ENCODE measurements at regions not wholly inside any gene's neighbourhood (a gene's known extent, or its start where the extent isn't known, plus 50 kb on each side); places are given as distances from the start of the nearest gene placed in this dataset.

- H3K27me3 ChIP-seq (ENCODE audit: insufficient read depth, low read length): peaks cover 44% of the 10 kb centered on the region
- DNase-seq (ENCODE audit: low read depth, low spot score) (no peak), ATAC-seq (no peak)
- no peaks in the 10 kb centered on the region for H4K20me1 ChIP-seq (ENCODE audit: insufficient read depth)
- no peak overlapping the region for H3K9ac ChIP-seq (ENCODE audit: low read length)
- H3K9me3 ChIP-seq (ENCODE audit: control insufficient read depth in 1 of 2, insufficient read depth in 1 of 2, low read depth in 1 of 2, low read length in 2 of 2): no peaks in the 10 kb centered on the region
- no peak overlapping the region for H3K4me3 ChIP-seq (replicated peaks in 1 of 2; ENCODE audit: low read depth in 1 of 2, low read length in 2 of 2)
- ChIA-PET RAD21 (ENCODE audit: low non-redundant PET in 1 of 2, low total read pairs in 2 of 2, uncharacterized antibody in 2 of 2, unreplicated experiment in 2 of 2) (no interaction called here), CTCF (no interaction called here), POLR2A (no interaction called here)
- no peaks in the 10 kb centered on the region for H3K79me2 ChIP-seq (ENCODE audit: insufficient read depth, low read length)
- no peaks in the 10 kb centered on the region for H3K9me2 ChIP-seq (ENCODE audit: insufficient read depth)
- H3K4me1 ChIP-seq (ENCODE audit: control insufficient read depth in 1 of 2, insufficient read depth in 2 of 2, low read length in 2 of 2): no peaks in the 10 kb centered on the region
- no TSS peak for BruUV-seq (replicated peaks)
- TF ChIP-seq MAX (IDR thresholded peaks at IDR 0.05) (no peak), REST (IDR thresholded peaks at IDR 0.05; ENCODE audit: low read depth) (no peak), ZNF274 (IDR thresholded peaks at IDR 0.05; ENCODE audit: low read depth, low read length) (no peak), SRF (IDR thresholded peaks at IDR 0.05; ENCODE audit: low read depth) (no peak), CTCF (IDR thresholded peaks at IDR 0.05 in 2 of 3, conservative IDR thresholded peaks at IDR 0.05 in 1 of 3; ENCODE audit: borderline replicate concordance in 1 of 3, insufficient read depth in 1 of 3, low read depth in 2 of 3, low read length in 2 of 3) (no peak), SP1 (IDR thresholded peaks at IDR 0.05; ENCODE audit: low read depth) (no peak), ATF3 (IDR thresholded peaks at IDR 0.05) (no peak), SIN3A (IDR thresholded peaks at IDR 0.05; ENCODE audit: low read depth) (no peak), POLR2AphosphoS5 (IDR thresholded peaks at IDR 0.05; ENCODE audit: low read depth, low read length) (no peak), CBX3 (IDR thresholded peaks at IDR 0.05; ENCODE audit: low read depth) (no peak), CEBPB (IDR thresholded peaks at IDR 0.05; ENCODE audit: low read depth) (no peak), JUND (IDR thresholded peaks at IDR 0.05) (no peak), EZH2 (IDR thresholded peaks at IDR 0.05) (no peak), YY1 (IDR thresholded peaks at IDR 0.05; ENCODE audit: extremely low read depth, insufficient replicate concordance, low read depth, low read length) (no peak), TCF7L2 (IDR thresholded peaks at IDR 0.05; ENCODE audit: borderline replicate concordance, extremely low read depth, insufficient read depth, insufficient read length) (no peak), ZBTB33 (IDR thresholded peaks at IDR 0.05; ENCODE audit: extremely low read depth, insufficient replicate concordance, low read length) (no peak), ELF1 (IDR thresholded peaks at IDR 0.05; ENCODE audit: borderline replicate concordance, low read depth) (no peak), FOSL1 (IDR thresholded peaks at IDR 0.05; ENCODE audit: low read depth) (no peak), EGR1 (IDR thresholded peaks at IDR 0.05; ENCODE audit: low read depth) (no peak), EZH2phosphoT487 (IDR thresholded peaks at IDR 0.05; ENCODE audit: borderline replicate concordance) (no peak)
- no peak overlapping the region for H3K4me2 ChIP-seq (ENCODE audit: low read length)
- H3K36me3 ChIP-seq (ENCODE audit: control insufficient read depth in 1 of 2, insufficient read depth in 2 of 2, low read length in 2 of 2): no peaks in the 10 kb centered on the region
- intact Hi-C loops (cut with micrococcal nuclease): no loop called here
- H3K27ac ChIP-seq (ENCODE audit: low read depth, low read length): no peak overlapping the region
- H2AFZ ChIP-seq (ENCODE audit: low read depth, low read length, poor library complexity, severe bottlenecking): no peak overlapping the region
Observed at GRCh38 chr12:114221136-114221833, 184.7 kb downstream of the TBX5 start.
